NCI-H748 (cell line): ENCODE measurements at regions not wholly inside any gene's neighbourhood (a gene's known extent, or its start where the extent isn't known, plus 50 kb on each side); places are given as distances from the start of the nearest gene placed in this dataset.
A peak's percentile ranks its signal among the peaks of the same experiment; 100 is the strongest.

ENCODE experiments used
- DNase-seq: peaks from one replicate; lab custom pipeline; 2025; ENCODE audit not compliant: unreplicated experiment; lab: John Stamatoyannopoulos, UW

DNA sequence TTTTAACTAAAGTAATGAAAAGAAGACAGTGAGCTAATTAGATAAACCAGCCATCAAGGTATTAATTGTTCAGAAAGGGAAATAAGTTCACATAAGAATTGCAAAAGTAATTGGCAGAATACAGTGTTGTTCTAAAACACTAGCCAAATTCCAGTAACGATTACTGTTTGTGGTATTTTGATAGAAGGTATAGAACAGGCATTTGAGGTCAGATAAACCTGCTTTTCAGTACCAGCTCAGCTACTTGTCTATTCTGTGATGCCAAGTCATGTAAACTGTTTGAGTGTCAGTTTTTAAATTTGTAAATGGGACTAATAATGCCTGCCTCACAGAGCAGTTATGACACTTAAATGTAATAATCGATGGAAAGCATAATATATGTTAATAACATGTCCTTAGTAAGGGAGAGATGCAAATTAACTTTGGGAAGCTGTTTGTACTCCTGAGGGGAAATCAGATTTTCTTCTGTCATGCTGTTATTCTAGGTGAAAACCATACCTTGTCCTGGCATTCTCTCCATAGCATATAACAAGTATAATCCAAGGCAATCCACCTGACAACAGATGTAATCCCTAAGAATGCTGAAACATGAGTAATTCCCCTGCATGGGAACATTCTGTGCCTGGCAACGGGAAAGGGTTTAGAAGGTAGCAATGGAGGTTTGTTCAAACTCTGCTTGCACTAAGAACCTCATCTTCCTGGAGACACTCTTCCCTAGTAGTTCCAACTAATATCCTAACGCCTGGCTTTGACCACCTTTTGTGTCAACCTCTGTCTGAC lies 509.5 kb upstream of the PAPPA start:
- DNase-seq = no peak

DNA sequence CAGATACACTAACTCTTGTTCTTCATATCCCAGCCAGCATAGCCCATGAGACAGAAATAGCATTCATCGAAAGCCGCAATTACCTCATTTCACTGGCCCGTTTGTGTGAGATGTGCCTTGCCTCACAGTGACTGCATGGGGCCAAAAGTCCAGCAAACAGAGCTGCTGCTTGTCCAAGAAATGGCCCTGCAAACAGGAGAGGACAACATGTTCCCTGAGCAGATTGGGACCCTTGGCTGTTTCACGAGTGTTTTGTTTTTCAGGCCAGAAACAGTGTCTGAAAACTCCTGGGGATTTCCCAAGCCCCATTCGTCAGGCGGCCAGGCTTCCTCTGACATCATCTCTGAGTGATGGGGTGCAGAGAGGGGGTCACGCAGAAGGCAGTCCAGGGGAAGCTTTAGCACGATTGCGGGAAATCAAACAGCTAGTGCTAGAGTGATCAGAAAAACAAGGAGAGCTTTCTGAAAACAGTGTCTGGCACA lies 503.6 kb upstream of the PAPPA start:
- no peak for DNase-seq

DNA sequence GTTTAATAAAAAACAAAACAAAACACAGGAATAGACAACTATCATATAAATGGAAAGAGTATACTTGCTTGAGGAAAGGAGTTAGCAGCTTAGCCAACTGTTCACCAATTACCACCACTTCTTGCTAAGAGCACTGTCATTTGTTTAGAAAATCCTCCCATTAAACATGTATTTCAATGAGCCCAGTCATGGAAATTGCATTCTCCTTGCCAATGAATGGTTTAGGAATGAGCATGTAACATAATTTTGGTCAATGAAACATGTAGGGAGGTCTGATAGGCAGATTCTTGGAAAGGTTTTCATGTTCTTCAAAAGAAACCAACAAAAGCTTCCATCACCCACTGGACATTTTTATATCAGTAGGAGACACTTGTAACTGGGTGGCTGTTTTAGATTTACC lies 502.8 kb upstream of the PAPPA start:
- no peak for DNase-seq

DNA sequence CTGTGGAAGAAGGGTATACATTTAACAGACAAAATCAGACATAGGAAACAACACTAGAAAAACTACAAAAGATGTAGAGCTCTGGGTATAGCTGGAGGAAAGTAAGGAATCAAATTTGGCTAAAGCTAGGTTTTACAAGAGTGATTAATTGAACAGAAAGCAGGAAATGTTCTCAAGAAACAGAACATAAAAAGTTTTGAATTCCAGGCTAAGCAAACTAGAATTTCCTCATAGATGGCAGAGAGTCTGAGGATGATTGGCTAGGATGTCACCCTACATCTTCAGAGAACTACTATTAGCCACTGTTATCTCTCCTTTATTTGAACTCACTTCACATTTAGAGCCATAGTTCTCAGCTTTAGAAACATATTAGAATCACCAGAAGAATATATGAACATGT lies 502.1 kb upstream of the PAPPA start:
- no peak for DNase-seq

DNA sequence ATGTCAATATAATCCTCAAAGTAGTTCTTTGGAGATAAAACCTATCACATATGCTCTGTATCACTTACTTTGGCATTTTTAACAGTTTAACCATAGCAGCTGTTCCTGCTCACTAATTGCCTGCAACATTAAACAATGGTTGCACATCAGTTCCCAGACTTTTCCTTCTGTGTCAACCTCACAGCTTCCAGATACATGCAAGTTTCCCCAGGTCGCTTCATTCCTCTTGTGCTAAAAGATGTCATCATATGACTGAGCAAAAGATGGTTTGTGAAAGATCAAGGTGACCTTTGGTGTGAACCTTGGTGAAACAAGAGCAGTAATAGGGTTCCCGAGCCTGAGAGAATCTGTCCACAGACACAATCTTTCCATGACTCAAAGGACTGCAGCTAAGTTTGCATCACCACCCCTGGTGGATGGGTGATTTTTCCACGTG lies 500.4 kb upstream of the PAPPA start:
- no peak for DNase-seq

DNA sequence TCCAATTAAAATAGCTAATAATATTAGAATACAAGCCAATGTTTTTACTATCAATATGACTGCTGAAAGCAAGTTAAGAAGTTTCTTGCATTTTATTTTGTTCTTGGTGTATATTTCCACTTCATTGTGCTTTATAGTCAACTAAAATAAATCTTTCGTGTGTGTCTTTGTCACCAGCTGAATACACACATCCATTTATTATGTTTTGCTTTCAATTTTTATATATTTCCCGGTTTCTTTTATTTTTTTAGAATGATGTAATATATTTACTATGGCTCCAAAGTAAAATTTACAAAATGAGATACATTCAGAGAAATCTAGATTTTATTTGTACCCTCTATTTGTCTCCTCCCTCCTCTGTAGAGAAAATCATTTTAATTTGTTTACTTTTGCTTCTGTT lies 495.9 kb upstream of the PAPPA start:
- no peak for DNase-seq

DNA sequence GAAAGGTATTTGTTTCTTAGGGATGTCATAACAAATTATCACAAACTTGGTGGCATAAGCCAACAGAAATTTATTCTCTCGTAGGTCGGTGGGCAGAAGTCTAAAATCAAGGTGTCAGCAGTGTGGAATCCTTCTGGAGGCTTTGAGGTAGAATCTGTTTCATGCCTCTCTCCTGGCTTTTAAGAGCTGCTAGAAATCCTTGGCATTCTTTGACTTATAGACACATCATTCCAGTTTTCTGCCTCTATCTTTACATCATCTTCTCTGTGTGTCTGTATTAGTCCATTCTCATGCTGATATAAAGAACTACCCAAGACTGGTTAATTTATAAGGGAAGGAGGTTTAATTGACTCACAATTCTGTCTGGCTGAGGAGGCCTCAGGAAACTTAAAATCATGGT lies 488.1 kb upstream of the PAPPA start:
- no peak for DNase-seq

DNA sequence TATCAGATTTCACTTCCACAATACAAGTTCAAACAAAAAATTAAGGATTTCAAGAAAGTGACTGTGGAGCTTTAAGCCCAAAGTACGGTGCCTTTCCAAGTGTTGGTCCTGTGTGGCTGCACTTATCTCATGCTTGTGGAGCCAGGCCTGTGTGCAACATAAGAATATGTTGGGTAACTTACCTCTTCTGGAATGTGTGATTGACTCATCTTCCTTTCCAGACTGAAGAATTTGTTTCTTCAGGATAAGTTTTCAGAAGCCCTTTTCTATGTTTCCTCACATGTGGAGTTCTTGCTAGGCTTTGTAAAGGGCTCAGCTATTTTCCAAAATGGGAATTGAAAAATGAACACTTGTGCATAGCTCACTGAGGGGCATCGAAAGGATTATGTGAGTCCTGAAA lies 485.1 kb upstream of the PAPPA start:
- DNase-seq = no peak

DNA sequence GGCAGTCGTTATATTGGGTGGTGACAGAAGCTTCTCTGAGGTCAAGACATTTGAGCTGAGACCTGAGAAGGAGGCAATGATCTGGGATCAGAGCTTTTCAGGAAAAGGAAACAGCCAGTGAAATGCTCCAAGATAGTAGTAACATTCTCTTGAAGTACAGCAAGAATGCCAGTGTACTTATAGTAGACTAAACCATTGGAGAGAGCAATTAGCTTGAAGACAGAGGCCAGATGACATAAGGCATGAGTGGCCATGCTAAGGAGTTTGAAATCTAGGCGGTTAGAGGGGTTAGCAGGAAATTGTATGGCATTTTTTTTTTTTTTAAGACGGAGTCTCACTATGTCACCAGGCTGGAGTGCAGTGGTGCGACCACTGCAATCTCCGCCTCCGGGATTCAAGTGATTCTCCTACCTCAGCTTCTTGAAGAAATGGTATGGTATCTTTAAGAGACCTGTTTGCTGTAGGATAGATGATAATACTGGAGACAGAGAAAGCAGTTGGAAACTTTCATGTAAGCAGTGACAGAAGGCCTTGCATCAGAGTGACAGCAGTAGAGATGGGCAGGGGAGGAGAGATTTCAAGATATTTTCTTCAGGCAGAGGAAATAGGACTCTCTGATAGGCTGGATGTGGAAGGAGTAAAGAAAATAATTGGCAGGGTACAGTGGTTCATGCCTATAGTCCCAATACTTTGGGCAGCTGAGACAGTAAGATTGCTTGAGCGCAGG lies 482.2 kb upstream of the PAPPA start:
- DNase-seq = no peak

DNA sequence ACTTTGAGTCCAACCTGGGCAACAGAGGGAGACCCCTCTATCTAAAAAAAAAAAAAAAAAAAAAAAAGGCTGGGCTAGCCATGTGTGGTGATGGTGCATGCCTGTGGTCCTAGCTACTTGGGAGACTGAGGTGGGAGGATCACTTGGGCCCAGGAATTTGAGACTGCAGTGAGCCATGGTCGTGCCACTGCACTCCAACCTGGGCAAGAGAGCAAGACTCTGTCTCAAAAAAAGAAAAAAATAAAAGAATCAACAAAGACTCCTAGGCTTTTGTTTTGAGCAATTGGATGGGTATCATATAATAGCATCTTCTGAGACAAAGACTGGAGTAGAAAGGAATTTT lies 481.7 kb upstream of the PAPPA start:
- no peak for DNase-seq

DNA sequence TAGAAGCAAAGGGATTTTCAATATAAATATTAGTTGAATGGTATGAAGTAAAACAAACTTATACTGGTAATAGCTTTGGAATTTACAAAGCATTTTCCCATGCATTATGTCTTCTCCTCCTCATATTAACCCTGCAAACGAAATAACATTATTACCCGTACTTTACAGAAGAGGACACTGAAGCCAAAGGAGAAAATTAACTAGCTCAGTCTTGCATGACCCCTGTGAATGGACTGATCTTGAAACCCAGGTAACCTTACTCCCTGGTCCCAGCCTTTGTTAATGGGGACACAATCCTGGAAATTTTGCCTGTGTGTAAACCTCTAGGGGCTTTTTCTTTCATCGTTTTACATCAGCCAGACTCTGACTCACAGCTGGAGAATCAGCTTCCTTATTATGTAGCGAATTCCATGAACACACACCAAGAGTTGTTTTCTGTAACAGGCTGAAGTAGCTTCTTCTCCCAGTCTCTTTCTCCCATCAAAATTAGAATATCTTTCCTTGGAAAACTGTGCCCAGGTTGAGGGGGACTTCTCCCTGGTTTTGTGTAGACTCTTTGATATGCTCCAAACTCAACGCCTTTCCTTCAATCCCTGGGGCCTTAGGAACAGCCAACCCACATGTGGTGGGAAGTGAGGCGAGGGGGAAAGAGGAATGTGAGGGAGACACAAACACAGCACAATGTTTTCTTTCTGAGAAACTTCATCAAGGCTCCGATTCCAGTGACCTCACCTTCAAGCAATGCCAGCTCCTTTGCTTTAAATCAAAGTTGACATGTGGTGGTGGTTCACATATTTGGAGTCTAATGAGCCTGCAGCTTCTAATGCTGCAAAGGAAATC lies 480.9 kb upstream of the PAPPA start:
- peak; percentile 2 for DNase-seq

DNA sequence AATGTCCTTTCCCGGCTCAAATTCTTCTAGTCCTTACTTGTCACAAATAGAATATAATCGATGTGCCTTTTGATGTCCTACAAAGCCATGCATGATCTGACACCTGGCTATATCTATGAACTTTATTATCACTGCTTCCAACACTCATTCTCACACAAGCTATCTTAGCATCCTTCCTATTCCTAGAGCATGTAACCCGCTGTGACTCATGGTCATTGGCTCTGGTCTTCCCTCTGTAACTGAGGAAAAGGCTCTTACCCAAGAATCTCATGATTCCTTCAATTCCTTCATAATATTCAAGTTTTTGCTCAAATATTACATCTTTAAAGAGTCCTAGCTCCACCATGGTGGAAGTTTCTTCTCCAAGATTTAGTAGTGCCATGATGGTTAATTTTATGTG lies 480.0 kb upstream of the PAPPA start:
- no peak for DNase-seq

DNA sequence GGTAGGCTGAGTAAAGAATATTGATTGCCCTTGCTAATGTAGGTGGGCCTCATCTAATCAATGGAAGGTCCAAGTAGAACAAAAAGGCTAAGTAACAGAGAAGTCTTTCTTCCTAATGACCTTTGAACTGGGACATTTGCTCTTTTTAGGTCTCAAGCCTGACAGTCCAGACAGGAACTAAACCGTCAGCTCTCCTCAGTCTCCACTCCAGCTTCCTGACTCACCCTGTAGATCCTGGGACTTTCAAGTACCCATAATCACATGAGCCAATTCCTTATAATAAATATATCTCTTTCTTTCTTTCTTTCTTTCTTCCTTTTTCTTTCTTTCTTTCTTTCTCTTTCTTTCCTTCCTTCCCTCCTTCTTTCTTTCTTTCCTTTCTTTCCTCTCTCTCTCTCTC lies 479.5 kb upstream of the PAPPA start:
- no peak for DNase-seq

DNA sequence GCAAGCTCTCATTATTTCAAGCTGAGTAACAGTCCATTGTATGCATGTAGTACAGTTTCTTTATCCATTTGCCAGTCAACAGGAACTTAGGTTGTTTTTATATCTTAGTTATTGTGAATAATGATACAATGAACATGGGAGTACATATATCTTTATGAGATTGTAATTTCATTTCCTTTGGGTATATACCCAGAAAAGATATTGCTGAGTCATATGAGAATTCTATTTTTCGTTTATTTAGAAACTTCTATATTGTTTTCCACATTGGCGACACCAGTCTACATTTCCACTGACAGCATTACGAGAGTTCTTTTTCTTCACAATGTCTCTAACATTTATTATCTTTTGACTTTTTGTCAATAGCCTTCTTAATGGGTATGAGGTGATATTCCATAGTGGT lies 477.8 kb upstream of the PAPPA start:
- no peak for DNase-seq

DNA sequence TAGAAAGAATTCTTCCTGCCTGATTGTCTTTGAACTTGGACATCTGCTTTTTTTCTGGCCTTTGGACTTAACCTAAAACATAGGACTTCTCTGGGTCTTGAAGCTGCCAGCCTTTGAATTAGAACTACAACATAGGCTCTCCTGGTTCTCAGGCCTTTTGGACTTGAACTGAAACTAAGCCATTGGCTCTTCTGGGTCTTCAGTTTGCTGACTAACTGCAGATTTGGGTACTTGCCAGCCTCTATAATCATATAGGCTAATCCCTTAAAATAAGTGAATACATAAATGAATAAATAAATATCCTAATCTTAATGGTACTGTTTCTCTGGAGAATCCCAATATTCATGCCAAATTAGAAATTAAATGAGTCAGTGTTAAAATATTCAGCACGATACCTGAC lies 473.4 kb upstream of the PAPPA start:
- DNase-seq = no peak

DNA sequence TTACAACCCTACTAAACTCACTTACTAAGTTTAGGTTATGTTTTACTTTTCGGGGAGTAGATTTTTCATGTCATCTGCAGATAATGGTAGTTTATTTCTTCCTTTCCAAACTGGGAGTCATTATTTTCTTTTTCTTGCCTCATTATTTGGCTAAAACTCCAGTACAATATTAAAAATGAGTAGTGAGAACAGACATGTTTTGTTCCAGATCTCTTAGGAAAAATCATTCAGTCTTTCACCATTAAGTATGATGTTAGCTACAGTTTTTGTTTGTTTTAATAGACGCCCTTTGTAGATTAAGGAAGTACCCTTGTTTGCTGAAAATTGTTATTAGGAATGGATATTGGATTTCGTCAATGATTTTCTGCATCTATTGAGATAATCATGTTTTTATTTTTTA lies 472.0 kb upstream of the PAPPA start:
- no peak for DNase-seq

DNA sequence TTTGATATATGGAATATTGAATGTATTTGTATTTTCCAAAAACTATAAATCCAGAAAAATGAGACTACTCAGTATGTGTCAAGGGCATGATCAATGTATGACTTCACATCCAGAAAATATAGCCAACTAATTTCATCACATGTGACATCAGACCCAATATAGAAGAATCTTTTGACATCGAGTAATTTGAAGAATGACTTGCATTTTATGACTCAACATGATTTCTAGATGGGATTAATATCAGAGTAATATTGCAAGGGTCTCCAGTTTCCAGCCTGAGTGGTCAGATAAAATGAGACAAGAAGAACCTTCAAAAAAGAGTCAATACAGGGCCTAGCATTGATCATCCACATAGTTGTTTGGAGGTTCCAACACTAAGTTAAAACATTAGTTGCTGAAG lies 467.5 kb upstream of the PAPPA start:
- DNase-seq = no peak

DNA sequence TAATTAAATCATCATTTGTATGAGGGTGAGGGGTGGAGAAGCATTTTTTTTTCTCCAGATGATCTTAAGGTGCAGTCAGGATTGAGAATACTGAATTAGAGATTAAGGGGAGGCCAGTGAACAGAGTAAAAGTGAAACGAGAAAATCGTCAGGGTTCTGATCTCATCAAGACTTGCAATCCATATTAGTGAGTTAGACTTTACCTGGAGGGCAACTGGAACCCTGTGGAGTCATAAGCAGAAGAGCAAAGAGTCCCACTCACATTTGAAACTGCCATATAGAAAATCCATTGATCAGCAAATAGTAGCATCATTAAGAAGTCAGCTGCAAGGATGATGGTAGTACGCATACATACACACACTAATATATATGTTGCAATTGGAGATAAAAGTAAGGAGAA lies 466.2 kb upstream of the PAPPA start:
- DNase-seq = no peak

DNA sequence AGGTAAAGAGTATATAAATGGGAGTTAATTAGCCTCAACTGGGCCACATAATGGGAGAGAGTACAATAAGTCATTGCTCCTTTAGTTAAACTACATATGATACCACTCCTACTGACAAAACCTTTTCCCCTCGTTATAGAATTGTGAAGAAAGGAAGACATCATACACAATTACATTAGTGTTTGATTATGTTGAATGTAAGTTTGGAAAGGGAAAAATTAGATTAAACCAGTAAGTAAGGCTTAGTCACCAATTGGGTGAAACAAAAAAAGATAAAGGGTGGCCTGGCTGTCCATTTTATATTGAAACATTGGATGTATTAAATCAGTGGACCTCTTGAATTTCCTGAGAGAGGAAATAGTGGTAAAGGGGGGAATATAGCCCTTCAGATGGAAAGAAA lies 464.3 kb upstream of the PAPPA start:
- peak; percentile 84 for DNase-seq

DNA sequence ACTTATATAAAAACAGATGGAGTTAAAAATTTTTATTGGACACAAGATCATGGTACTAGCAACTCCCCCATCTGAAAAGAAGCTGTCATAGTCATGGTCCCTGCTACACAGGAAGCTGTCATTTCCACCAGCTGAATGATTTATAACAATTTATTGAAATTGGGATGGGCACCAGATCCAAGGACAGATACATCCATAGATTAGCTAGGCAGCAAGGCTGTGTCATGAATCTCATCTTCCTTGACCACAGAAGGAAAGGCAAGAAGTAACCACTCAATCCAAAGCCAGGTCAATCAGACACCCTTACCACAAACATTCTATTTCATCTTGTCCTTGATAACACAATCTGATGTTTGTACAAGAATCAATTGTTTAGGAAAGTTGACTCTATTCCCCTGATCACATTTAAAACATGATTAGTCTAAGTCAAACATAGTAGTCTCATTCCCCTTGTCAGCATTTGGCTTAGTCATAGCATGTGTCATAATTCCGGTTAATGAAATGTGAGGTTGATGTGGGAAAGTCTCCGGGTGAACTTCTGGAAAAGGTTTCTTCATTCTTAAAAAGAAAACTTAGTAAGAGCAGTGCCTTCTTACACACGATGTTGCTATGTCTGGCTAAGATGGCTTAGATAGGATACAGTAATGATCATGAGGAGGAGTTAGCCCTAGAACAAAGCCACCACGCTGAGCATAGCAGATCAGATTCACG lies 462.6 kb upstream of the PAPPA start:
- DNase-seq = no peak

DNA sequence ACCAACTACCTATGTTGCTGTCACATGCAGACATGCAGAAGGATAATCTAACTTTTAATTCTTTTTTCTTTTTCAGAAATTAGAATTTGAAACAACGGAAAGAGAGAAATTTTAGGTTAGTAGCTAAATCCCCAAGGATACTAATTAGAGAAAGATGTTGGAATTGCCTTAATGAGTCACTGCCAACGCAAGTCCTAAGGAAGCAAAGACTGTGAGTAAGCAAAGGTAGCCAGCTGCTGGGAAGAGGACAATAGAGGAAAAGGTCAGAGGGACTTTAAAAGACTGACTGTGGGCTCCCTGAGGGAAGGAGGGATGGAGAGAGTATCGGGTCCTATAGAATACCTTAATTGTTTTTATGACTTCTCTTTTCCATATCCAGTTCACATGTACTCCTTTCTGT lies 461.9 kb upstream of the PAPPA start:
- no peak for DNase-seq
